NCI-H345 treated with DMSO at 0.1 percent for 48 hours (cell line): ENCODE measurements at regions not wholly inside any gene's neighbourhood (a gene's known extent, or its start where the extent isn't known, plus 50 kb on each side); places are given as distances from the start of the nearest gene placed in this dataset.
"Not testable (repeated sequence)": the region's sequence is repeated elsewhere in the genome, so short reads cannot be mapped to it uniquely, and the experiment has no call there.

ENCODE experiments used
- DNase-seq: peaks from one replicate; lab custom pipeline; 2025; ENCODE audit not compliant: unreplicated experiment; lab: John Stamatoyannopoulos, UW

GRCh38 chr1:100597061-100597741 lies 59.3 kb downstream of the GPR88 start:
- no peak for DNase-seq

- DNase-seq: no peak
These were observed 59.8 kb downstream of the GPR88 start for GRCh38 chr1:100597784-100598183.

- not testable (repeated sequence) for DNase-seq
These were observed 62.4 kb downstream of the GPR88 start for GRCh38 chr1:100600377-100600776.

- DNase-seq: not testable (repeated sequence)
These were observed 64.1 kb downstream of the GPR88 start for GRCh38 chr1:100602028-100602427.

- no peak for DNase-seq
These were observed 66.4 kb downstream of the GPR88 start for GRCh38 chr1:100604372-100604771.

- no peak for DNase-seq
These were observed 68.5 kb downstream of the GPR88 start for GRCh38 chr1:100606438-100606837.

- DNase-seq: no peak
These were observed 69.8 kb downstream of the GPR88 start for GRCh38 chr1:100607628-100608240.

- no peak for DNase-seq
These were observed 71.9 kb downstream of the GPR88 start for GRCh38 chr1:100609849-100610248.

- DNase-seq: no peak
These were observed 73.1 kb downstream of the GPR88 start for GRCh38 chr1:100611086-100611485.

- no peak for DNase-seq
These were observed 74.6 kb downstream of the GPR88 start for GRCh38 chr1:100612540-100612939.

- DNase-seq: no peak
These were observed 76.0 kb downstream of the GPR88 start for GRCh38 chr1:100613817-100614559.

- no peak for DNase-seq
These were observed 76.6 kb downstream of the GPR88 start for GRCh38 chr1:100614570-100614969.

GRCh38 chr1:100615686-100616085 lies 77.7 kb downstream of the GPR88 start:
- DNase-seq: no peak

GRCh38 chr1:100616121-100616621 lies 78.2 kb downstream of the GPR88 start:
- DNase-seq: no peak

- DNase-seq: no peak
These were observed 84.1 kb downstream of the GPR88 start for GRCh38 chr1:100622037-100622436.

- no peak for DNase-seq
These were observed 84.6 kb downstream of the GPR88 start for GRCh38 chr1:100622506-100622905.

GRCh38 chr1:100622966-100623762 lies 85.2 kb downstream of the GPR88 start:
- DNase-seq: no peak

GRCh38 chr1:100624886-100625610 lies 87.1 kb downstream of the GPR88 start:
- peak; percentile 85 for DNase-seq

GRCh38 chr1:100626397-100626796 lies 88.5 kb downstream of the GPR88 start:
- no peak for DNase-seq

GRCh38 chr1:100627054-100627716 lies 89.2 kb downstream of the GPR88 start:
- no peak for DNase-seq
